Testis (tissue), 2 donors: ENCODE measurements at regions not wholly inside any gene's neighbourhood (a gene's known extent, or its start where the extent isn't known, plus 50 kb on each side); places are given as distances from the start of the nearest gene placed in this dataset.
A peak's percentile ranks its signal among the peaks of the same experiment; 100 is the strongest.

ENCODE experiments used
- DNase-seq: peaks from one replicate; pipeline ENCODE4 v3.0.0-alpha.2; 2019
- H3K27ac ChIP-seq, 2 donors: fragments of 200-600 bp; sonication (generic); one replicate each; pipeline ENCODE4 v1.5.1; 2019
- H3K27me3 ChIP-seq: fragments of 200-600 bp; sonication (generic); one replicate; pipeline ENCODE4 v1.5.1; 2019
- H3K36me3 ChIP-seq: fragments of 200-600 bp; sonication (generic); one replicate; pipeline ENCODE4 v1.5.1; 2017; ENCODE audit warnings: low read depth; ENCODE audit errors: missing control alignments
- H3K4me1 ChIP-seq: fragments of 200-600 bp; sonication (generic); one replicate; pipeline ENCODE4 v1.5.1; 2019
- H3K4me3 ChIP-seq, 2 donors: fragments of 200-600 bp; sonication (generic); one replicate each; pipeline ENCODE4 v1.5.1; 2017 to 2019
- H3K9me3 ChIP-seq: fragments of 200-600 bp; sonication (generic); one replicate; pipeline ENCODE4 v1.5.1; 2017
- POLR2A ChIP-seq: fragments of 450-650 bp; IDR thresholded peaks from one replicate; pipeline ENCODE4 v1.6.1; 2017; ENCODE audit warnings: antibody characterized with exemption, mild to moderate bottlenecking, moderate library complexity
- WGBS, 2 donors: methylation state at CpG; one replicate each; pipeline ENCODE4 v1.1.5; 2018; 5-methylcytosine and 5-hydroxymethylcytosine counted together
- intact Hi-C: fragments of 100-400 bp; cut with DNase I; formaldehyde crosslinking; loops from one replicate; pipeline ENCODE4 v1.15.1; 2023; ENCODE audit warnings: low total_unique reads
- TF ChIP-seq, protein P1 (sequence below), 3 experiments: fragments of 450-650 bp in 2 of 3; fragments of 200-600 bp in 1 of 3; sonication (generic) in 1 of 3; IDR thresholded peaks; one replicate each; pipeline ENCODE4 v1.5.1; 2016 to 2019; ENCODE audit warnings: antibody characterized with exemption in 3 of 3, mild to moderate bottlenecking in 2 of 3, moderate library complexity in 1 of 3

DNA sequence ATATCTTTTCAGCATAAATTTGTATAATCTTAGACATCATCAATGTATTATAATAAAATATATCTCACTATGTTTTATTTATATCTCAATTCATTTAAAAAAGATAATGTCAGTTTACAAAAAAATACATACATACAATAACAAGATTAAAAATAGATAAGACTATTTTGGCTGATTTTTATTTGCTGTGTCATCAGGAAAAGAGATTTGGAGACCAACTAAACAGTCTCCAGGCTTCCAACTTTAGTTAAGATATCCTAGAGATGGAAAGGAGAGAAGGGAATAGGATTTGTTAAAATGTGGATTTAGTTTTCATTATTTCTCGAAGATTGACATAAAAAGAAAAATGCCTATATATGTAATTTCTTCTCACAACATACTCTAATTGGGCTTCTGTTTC lies 433.8 kb upstream of the TOM1L1 start:
- no peaks in the 10 kb centered on the region for H3K4me1 ChIP-seq
- no peaks in the 10 kb centered on the region for H3K36me3 ChIP-seq
- no peak overlapping the region for H3K4me3 ChIP-seq
- WGBS, 2 donors: 75 to 78% methylated on average over 1 of the region's 1 CpG
- no peaks in the 10 kb centered on the region for H3K9me3 ChIP-seq
- intact Hi-C loops: no loop called here
- no peak overlapping the region for H3K27ac ChIP-seq
- no peak for DNase-seq
- TF ChIP-seq, protein P1, sequence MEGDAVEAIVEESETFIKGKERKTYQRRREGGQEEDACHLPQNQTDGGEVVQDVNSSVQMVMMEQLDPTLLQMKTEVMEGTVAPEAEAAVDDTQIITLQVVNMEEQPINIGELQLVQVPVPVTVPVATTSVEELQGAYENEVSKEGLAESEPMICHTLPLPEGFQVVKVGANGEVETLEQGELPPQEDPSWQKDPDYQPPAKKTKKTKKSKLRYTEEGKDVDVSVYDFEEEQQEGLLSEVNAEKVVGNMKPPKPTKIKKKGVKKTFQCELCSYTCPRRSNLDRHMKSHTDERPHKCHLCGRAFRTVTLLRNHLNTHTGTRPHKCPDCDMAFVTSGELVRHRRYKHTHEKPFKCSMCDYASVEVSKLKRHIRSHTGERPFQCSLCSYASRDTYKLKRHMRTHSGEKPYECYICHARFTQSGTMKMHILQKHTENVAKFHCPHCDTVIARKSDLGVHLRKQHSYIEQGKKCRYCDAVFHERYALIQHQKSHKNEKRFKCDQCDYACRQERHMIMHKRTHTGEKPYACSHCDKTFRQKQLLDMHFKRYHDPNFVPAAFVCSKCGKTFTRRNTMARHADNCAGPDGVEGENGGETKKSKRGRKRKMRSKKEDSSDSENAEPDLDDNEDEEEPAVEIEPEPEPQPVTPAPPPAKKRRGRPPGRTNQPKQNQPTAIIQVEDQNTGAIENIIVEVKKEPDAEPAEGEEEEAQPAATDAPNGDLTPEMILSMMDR (IDR thresholded peaks at IDR 0.05): no peak
- TF ChIP-seq POLR2A: no peak
- H3K27me3 ChIP-seq: no peaks in the 10 kb centered on the region

DNA sequence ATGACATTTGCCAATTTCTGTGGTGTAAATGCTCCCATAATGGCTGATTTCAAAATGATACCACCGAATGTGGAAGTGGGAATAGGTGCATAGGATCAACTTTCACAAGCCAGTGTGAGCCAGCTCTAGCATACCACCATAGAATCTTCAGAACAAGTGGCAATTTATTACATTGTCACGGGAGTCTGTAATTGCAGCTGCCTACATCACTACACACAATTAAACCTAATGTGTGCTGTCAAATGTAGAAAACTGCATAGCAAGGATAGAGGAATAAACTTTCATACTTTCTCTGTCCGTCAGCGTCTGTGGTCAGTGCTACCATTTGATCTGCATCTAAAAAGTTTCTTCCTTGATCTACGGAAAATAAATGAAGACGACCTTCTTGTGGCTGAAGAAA lies 417.8 kb upstream of the TOM1L1 start:
- no peak overlapping the region for H3K4me3 ChIP-seq
- no peaks in the 10 kb centered on the region for H3K4me1 ChIP-seq
- intact Hi-C loops: no loop called here
- TF ChIP-seq, protein P1 (IDR thresholded peaks at IDR 0.05): no peak
- TF ChIP-seq POLR2A: no peak
- no peaks in the 10 kb centered on the region for H3K36me3 ChIP-seq
- no peaks in the 10 kb centered on the region for H3K9me3 ChIP-seq
- H3K27me3 ChIP-seq: no peaks in the 10 kb centered on the region
- no peak overlapping the region for H3K27ac ChIP-seq
- WGBS, 2 donors: 78 to 82% methylated on average over 6 of the region's 6 CpGs
- DNase-seq: no peak

DNA sequence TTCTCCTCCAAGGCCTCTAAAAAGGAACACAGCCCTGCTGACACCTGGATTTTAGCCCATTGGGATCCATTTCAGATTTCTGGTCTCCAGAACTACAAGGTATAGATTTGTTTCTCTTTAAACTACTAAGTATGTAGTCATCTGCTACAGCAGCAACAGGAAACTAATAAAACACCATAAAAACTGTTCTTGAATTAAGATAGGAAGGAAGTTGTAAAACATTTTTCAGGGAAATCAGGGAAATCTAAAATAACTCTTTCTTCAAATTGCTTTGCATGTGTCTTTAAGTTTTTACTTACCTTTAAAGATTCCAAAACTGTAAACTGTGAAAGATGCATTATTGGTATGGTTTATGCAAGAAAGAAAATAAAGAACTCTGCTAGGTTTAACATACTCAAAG lies 407.0 kb upstream of the TOM1L1 start:
- Histone ChIP-seq H3K4me3 (no peak overlapping the region), H3K27ac (no peak overlapping the region), H3K36me3 (no peaks in the 10 kb centered on the region), H3K4me1 (no peaks in the 10 kb centered on the region), H3K9me3 (no peaks in the 10 kb centered on the region), H3K27me3 (no peaks in the 10 kb centered on the region)
- intact Hi-C loops: no loop called here
- no peak for DNase-seq
- TF ChIP-seq POLR2A: no peak
- TF ChIP-seq, protein P1 (IDR thresholded peaks at IDR 0.05): no peak

DNA sequence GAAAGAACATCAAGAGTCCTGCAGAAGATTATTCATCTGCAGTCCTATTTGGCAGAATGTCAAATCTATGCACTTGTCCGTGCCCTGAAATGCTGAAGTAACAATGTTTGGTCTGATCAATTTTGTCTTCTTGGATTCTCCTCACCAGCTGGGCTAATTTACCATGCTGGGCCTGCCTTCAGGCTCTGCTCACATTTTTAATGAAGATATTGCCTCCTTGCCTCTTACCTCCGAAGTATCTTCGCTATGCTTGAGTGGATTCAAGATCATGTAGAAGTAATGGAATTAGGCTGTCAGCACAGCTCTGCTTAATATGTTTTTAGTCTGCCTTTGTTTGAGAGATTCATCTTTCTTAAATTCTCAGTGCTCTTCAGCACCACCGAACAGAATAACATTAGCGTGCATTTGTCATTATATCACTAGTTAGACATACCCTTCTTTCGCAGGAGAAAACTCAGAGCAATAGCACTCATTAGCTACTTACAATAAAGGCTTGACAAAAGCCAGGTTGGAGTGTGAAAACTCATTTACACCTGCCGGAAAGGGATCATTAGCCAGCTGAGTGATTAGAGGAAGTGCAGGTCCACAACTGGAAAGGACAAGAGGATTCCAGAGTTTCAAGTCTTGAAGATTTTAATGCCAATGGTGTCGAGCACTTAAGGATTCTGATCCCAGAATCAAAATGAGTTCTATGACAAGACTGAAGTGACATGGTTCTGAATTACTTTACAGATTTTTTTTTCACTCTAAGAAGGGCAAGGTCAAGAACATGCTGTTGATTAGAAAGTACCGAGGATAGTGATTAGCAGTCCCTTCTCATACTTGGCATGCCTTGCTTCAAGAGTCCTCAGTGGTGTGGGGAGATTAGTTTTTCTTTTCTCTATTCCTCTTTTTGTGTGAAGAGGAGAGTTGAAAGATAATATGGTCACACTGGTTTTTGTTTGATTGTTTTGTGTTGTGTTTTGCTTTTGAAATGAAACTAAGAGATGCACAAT lies 405.6 kb upstream of the TOM1L1 start:
- H3K4me3 ChIP-seq: no peak overlapping the region
- DNase-seq: no peak
- no peaks in the 10 kb centered on the region for H3K9me3 ChIP-seq
- WGBS, 2 donors: 59 to 71% methylated on average over 9 of the region's 9 CpGs
- TF ChIP-seq POLR2A: no peak
- intact Hi-C loops: no loop called here
- H3K36me3 ChIP-seq: no peaks in the 10 kb centered on the region
- H3K4me1 ChIP-seq: no peaks in the 10 kb centered on the region
- H3K27me3 ChIP-seq: no peaks in the 10 kb centered on the region
- H3K27ac ChIP-seq: peak overlapping the region in 1 of 2 donors; percentile 11

DNA sequence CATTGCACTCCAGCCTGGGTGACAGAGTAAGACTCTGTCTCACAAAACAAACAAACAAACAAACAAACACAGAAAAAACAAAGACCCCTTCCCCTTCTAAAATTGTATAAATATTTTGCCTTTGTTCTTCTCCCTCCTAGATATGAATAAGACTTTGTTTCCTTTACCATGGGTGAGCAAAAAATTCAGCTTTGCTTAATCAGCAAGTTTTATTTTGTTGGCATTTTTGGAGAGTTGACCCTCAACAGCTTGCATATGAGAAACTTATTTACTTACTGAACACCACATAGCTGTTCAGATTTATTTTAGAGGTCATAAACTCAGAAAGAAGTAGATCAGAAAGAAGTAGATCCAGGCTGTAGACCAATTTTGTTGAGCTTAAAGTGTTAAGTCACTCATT lies 395.2 kb upstream of the TOM1L1 start:
- Histone ChIP-seq H3K27ac (no peak overlapping the region), H3K27me3 (no peaks in the 10 kb centered on the region), H3K4me3 (no peak overlapping the region), H3K36me3 (no peaks in the 10 kb centered on the region), H3K9me3 (no peaks in the 10 kb centered on the region), H3K4me1 (no peaks in the 10 kb centered on the region)
- intact Hi-C loops: no loop called here
- TF ChIP-seq, protein P1 (IDR thresholded peaks at IDR 0.05): no peak
- TF ChIP-seq POLR2A: no peak
- DNase-seq: no peak
